ENCODE measurements at regions not wholly inside any gene's neighbourhood (a gene's known extent, or its start where the extent isn't known, plus 50 kb on each side); places are given as distances from the start of the nearest gene placed in this dataset.

DNA sequence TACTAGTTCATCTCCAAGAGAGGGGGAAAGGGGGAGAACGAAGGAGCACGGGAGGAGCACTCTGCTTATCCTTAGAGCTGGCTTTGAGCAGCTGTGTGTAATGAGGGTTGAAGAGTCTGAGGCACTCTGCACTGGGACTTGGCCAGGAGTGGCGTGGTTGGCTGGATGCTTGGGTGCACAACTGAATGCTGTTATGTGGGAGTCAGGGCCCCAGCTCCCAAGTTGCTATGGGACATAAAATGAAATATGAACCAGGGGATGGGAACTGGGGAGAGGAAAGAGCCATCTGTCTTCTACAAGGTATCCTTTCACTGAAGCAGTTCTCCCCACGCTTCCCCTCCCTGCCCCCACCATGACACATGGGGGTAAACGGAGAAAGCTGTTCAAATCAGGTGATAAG is 105.9 kb upstream of the ANKFN1 start:
- no peak for DNase-seq (ENCODE audit: low read depth)
- H3K4me3 ChIP-seq (ENCODE audit: low read depth, low read length): no peak overlapping the region
- TF ChIP-seq, protein P1, sequence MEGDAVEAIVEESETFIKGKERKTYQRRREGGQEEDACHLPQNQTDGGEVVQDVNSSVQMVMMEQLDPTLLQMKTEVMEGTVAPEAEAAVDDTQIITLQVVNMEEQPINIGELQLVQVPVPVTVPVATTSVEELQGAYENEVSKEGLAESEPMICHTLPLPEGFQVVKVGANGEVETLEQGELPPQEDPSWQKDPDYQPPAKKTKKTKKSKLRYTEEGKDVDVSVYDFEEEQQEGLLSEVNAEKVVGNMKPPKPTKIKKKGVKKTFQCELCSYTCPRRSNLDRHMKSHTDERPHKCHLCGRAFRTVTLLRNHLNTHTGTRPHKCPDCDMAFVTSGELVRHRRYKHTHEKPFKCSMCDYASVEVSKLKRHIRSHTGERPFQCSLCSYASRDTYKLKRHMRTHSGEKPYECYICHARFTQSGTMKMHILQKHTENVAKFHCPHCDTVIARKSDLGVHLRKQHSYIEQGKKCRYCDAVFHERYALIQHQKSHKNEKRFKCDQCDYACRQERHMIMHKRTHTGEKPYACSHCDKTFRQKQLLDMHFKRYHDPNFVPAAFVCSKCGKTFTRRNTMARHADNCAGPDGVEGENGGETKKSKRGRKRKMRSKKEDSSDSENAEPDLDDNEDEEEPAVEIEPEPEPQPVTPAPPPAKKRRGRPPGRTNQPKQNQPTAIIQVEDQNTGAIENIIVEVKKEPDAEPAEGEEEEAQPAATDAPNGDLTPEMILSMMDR (IDR thresholded peaks at IDR 0.05; ENCODE audit: low read depth, low read length, missing control alignments): no peak
- in situ Hi-C loops (cut with HindIII; ENCODE audit: low sequenced_read_pairs): no loop called here

DNA sequence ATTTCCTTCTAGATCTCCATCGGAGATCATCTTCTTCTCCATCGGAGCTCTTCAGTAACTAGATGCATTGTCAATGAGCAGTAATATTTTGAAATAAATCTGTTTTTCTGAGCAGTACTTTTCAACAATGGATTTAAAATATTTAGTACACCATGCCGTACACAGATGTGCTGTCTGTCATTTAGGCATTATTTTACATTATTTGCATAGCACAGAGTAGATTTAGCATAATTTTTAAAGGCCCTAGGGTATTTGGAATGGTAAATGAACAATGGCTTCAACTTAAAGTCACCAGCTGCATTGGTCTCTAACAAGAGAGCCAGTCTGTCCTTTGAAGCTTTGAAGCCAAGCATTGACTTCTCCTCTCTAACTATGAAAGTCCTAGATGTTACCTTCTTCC is 95.4 kb upstream of the ANKFN1 start:
- no peak overlapping the region for H3K4me3 ChIP-seq (ENCODE audit: low read depth, low read length)
- TF ChIP-seq, protein P1 (IDR thresholded peaks at IDR 0.05; ENCODE audit: low read depth, low read length, missing control alignments): no peak
- DNase-seq (ENCODE audit: low read depth): no peak
- in situ Hi-C loops (cut with HindIII; ENCODE audit: low sequenced_read_pairs): no loop called here

DNA sequence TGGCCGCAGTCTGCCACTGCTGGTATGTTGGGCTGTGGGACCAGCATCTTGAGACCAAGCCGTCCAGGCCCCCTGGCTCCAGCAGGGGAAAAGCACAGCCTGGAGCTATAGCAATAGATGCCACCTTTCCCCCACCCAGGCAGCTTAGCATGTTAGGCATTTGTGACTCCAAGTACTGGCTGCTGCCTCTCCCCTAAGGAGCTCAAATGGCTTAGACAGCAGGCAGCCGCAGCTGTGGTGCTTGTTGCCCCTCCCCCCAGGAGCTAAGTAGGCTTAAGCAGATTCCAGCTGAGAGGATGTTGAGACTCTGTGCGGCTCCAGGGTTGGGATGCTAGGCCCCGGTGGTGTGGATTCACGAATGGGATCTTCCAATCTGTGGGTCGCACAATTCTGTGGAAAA is 88.8 kb upstream of the ANKFN1 start:
- no peak for DNase-seq (ENCODE audit: low read depth)
- in situ Hi-C loops (cut with HindIII; ENCODE audit: low sequenced_read_pairs): no loop called here
- no peak overlapping the region for H3K4me3 ChIP-seq (ENCODE audit: low read depth, low read length)
- TF ChIP-seq, protein P1 (IDR thresholded peaks at IDR 0.05; ENCODE audit: low read depth, low read length, missing control alignments): no peak

DNA sequence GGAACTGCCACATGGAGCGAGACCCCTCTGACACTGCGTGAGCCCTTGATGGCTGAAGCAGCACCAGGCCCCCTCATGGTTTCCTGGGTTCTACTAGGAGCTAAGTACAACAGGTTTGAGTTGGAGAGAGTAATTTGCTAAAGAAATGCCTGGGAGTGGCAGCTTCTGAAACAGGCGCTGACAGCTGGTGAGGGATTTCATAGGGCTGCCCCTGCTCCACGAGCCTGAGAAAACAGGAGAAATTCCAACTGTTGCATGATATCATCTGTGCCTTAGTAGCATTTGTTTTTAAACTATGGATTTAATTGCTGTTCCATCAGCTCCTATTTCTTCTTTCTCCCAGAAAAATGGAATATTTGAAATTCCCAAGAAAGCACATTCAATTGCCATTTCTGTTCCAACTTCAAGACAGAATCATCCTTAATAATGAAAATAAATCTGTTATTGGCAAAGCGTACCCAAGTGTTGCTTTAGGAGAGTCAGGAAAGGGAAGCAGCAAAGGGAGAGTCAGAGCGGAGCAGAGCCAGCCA is 78.8 kb upstream of the ANKFN1 start:
- in situ Hi-C loops (cut with HindIII; ENCODE audit: low sequenced_read_pairs): no loop called here
- H3K4me3 ChIP-seq (ENCODE audit: low read depth, low read length): no peak overlapping the region
- DNase-seq (ENCODE audit: low read depth): no peak
- TF ChIP-seq, protein P1 (IDR thresholded peaks at IDR 0.05; ENCODE audit: low read depth, low read length, missing control alignments): no peak

DNA sequence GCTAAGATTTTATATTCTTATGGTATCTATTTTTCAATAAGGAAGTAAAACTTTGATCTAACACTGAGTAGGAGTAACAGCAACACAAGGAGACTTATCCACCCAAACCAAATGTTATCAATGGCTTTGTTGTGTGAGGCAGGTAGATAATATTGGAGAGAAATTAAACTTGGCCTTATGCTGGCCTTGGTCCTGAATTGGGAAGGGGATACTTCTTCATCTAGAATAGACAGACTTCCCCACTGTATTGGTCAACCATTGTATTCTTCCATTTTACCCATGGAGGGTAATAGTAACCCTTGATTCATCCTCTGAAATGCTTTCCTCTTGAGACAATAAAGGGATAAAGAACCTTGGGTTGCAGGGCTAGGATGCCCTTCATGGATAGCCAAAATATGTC is 76.3 kb upstream of the ANKFN1 start:
- in situ Hi-C loops (cut with HindIII; ENCODE audit: low sequenced_read_pairs): no loop called here
- TF ChIP-seq, protein P1 (IDR thresholded peaks at IDR 0.05; ENCODE audit: low read depth, low read length, missing control alignments): no peak
- no peak for DNase-seq (ENCODE audit: low read depth)
- no peak overlapping the region for H3K4me3 ChIP-seq (ENCODE audit: low read depth, low read length)

DNA sequence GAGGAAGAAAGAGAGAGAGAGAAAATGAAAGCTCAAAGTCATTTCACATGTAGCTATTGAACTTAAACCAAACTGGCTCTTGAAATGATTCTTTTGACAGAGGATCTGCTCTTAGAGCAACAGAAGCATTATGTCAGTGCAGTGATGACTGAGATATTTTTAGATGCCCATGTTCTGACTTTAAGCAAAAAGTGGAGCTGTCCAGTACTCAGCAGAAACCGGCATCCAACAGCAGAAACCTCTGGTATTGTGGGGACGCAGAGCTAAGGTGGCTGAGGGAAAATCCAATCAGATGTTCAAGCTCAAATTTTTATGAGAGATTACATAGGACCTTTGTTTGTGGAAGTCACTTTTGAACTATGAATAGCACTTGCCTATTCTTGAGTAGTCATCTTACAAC is 69.8 kb upstream of the ANKFN1 start:
- in situ Hi-C loops (cut with HindIII; ENCODE audit: low sequenced_read_pairs): no loop called here
- no peak for DNase-seq (ENCODE audit: low read depth)
- TF ChIP-seq, protein P1 (IDR thresholded peaks at IDR 0.05; ENCODE audit: low read depth, low read length, missing control alignments): no peak
- H3K4me3 ChIP-seq (ENCODE audit: low read depth, low read length): no peak overlapping the region
